Gastroesophageal sphincter (tissue), 4 donors: ENCODE measurements at regions not wholly inside any gene's neighbourhood (a gene's known extent, or its start where the extent isn't known, plus 50 kb on each side); places are given as distances from the start of the nearest gene placed in this dataset.
"Not testable (repeated sequence)": the region's sequence is repeated elsewhere in the genome, so short reads cannot be mapped to it uniquely, and the experiment has no call there.

Experiments used
- ATAC-seq: fragments of 150-250 bp; one replicate; pipeline ENCODE4 v1.9.1; 2016; ENCODE audit warnings: mild to moderate bottlenecking, moderate library complexity
- H3K27ac ChIP-seq, 4 donors: fragments of 200-600 bp; sonication (generic) in 3 of 4; 1 replicate in 3 of 4; 2 replicates in 1 of 4; pipeline ENCODE4 v1.5.1; 2016 to 2019
- H3K27me3 ChIP-seq: fragments of 200-600 bp; sonication (generic); one replicate; pipeline ENCODE4 v1.5.1; 2019
- H3K36me3 ChIP-seq, 2 donors: fragments of 200-600 bp; sonication (generic); one replicate each; pipeline ENCODE4 v1.5.1; 2019; ENCODE audit warnings: control low read depth in 1 of 2
- H3K4me1 ChIP-seq, 3 donors: fragments of 200-600 bp; sonication (generic); 1 replicate in 2 of 3; 2 replicates in 1 of 3; pipeline ENCODE4 v1.5.1; 2016 to 2019; ENCODE audit warnings: control low read depth in 2 of 3
- H3K4me3 ChIP-seq, 2 donors: fragments of 200-600 bp; sonication (generic); one replicate each; pipeline ENCODE4 v1.5.1; 2019; ENCODE audit warnings: mild to moderate bottlenecking in 1 of 2, moderate library complexity in 1 of 2
- H3K9me3 ChIP-seq, 3 donors: fragments of 200-600 bp; sonication (generic); one replicate each; pipeline ENCODE4 v1.5.1; 2017 to 2019; ENCODE audit warnings: control low read depth in 2 of 3
- CTCF ChIP-seq, 4 experiments: fragments of 200-600 bp in 2 of 4; fragments of 450-650 bp in 2 of 4; sonication (generic) in 1 of 4; IDR thresholded peaks; one replicate each; pipeline ENCODE4 v1.5.1; 2017 to 2019; ENCODE audit warnings: antibody characterized with exemption in 4 of 4, mild to moderate bottlenecking in 2 of 4, moderate library complexity in 2 of 4
- EP300 ChIP-seq: sonication (generic); formaldehyde crosslinking; IDR thresholded peaks from one replicate; pipeline ENCODE4 v1.6.1; 2017; ENCODE audit warnings: antibody characterized with exemption, mild to moderate bottlenecking
- POLR2A ChIP-seq, 2 donors: fragments of 450-650 bp; IDR thresholded peaks; one replicate each; pipeline ENCODE4 v1.6.1; 2017; ENCODE audit warnings: antibody characterized with exemption in 2 of 2, mild to moderate bottlenecking in 2 of 2, moderate library complexity in 1 of 2
- POLR2AphosphoS5 ChIP-seq: sonication (generic); formaldehyde crosslinking; IDR thresholded peaks from one replicate; pipeline ENCODE4 v1.6.1; 2017; ENCODE audit warnings: antibody characterized with exemption
- WGBS, 2 donors: methylation state at CpG; one replicate each; pipeline ENCODE4 v1.1.5; 2018; ENCODE audit warnings: low coverage in 1 of 2; 5-methylcytosine and 5-hydroxymethylcytosine counted together

GRCh38 chr7:52184006-52184703, 851.3 kb upstream of the POM121L12 start:
- TF ChIP-seq POLR2AphosphoS5 (no peak), EP300 (no peak), POLR2A (IDR thresholded peaks at IDR 0.05) (no peak), CTCF (IDR thresholded peaks at IDR 0.05) (no peak)
- no peaks in the 10 kb centered on the region for H3K27me3 ChIP-seq

GRCh38 chr7:52179934-52180333, 855.5 kb upstream of the POM121L12 start:
- TF ChIP-seq EP300, result no peak
- TF ChIP-seq POLR2AphosphoS5, result no peak
- no peak for TF ChIP-seq CTCF (IDR thresholded peaks at IDR 0.05)
- TF ChIP-seq POLR2A (IDR thresholded peaks at IDR 0.05), result no peak
- WGBS, 2 donors, result 88 to 93% methylated on average over 7 of the region's 8 CpGs
- Histone ChIP-seq H3K9me3 (no peaks in the 10 kb centered on the region), H3K27me3 (no peaks in the 10 kb centered on the region), H3K36me3 (no peaks in the 10 kb centered on the region), H3K4me1 (no peaks in the 10 kb centered on the region), H3K27ac (no peak overlapping the region), H3K4me3 (no peak overlapping the region)
- no peak for ATAC-seq

More at GRCh38 chr7:52184006-52184703, 851.3 kb upstream of the POM121L12 start:
- no peak overlapping the region for H3K4me3 ChIP-seq
- no peak overlapping the region for H3K27ac ChIP-seq
- no peaks in the 10 kb centered on the region for H3K36me3 ChIP-seq
- no peaks in the 10 kb centered on the region for H3K9me3 ChIP-seq
- H3K4me1 ChIP-seq, result no peaks in the 10 kb centered on the region
- no peak for ATAC-seq
- 71 to 93% methylated on average over 3 to 8 of the region's 8 CpGs for WGBS, 2 donors

- Histone ChIP-seq H3K27ac (no peak overlapping the region), H3K4me1 (no peaks in the 10 kb centered on the region), H3K9me3 (no peaks in the 10 kb centered on the region), H3K4me3 (no peak overlapping the region), H3K27me3 (no peaks in the 10 kb centered on the region), H3K36me3 (no peaks in the 10 kb centered on the region)
- no peak for ATAC-seq
- TF ChIP-seq POLR2AphosphoS5 (no peak), POLR2A (IDR thresholded peaks at IDR 0.05) (no peak), CTCF (IDR thresholded peaks at IDR 0.05) (no peak), EP300 (no peak)
- WGBS, 2 donors, result 85 to 89% methylated on average over 2 to 3 of the region's 3 CpGs
Observed at GRCh38 chr7:52168085-52168484, 851.5 kb upstream of the COBL start.

GRCh38 chr7:52163311-52163710, 846.7 kb upstream of the COBL start:
- Histone ChIP-seq H3K36me3 (no peaks in the 10 kb centered on the region), H3K4me3 (no peak overlapping the region), H3K27ac (no peak overlapping the region), H3K27me3 (no peaks in the 10 kb centered on the region), H3K9me3 (no peaks in the 10 kb centered on the region), H3K4me1 (no peaks in the 10 kb centered on the region)
- 66% methylated on average over 2 of the region's 2 CpGs; no CpG with 5 or more reads in 1 of the 2 donors for WGBS, 2 donors
- no peak for TF ChIP-seq POLR2AphosphoS5
- no peak for TF ChIP-seq EP300
- no peak for TF ChIP-seq CTCF (IDR thresholded peaks at IDR 0.05)
- TF ChIP-seq POLR2A (IDR thresholded peaks at IDR 0.05), result no peak
- ATAC-seq, result no peak

GRCh38 chr7:52161483-52161882, 844.9 kb upstream of the COBL start:
- no peaks in the 10 kb centered on the region for H3K9me3 ChIP-seq
- TF ChIP-seq POLR2AphosphoS5, result no peak
- TF ChIP-seq EP300, result no peak
- TF ChIP-seq CTCF (IDR thresholded peaks at IDR 0.05), result no peak
- no peak for TF ChIP-seq POLR2A (IDR thresholded peaks at IDR 0.05)
- no peaks in the 10 kb centered on the region for H3K36me3 ChIP-seq
- H3K4me1 ChIP-seq, result no peaks in the 10 kb centered on the region
- no peaks in the 10 kb centered on the region for H3K27me3 ChIP-seq
- ATAC-seq, result no peak
- H3K27ac ChIP-seq, result no peak overlapping the region
- no peak overlapping the region for H3K4me3 ChIP-seq

- not testable (repeated sequence) for H3K27me3 ChIP-seq, H3K9me3 ChIP-seq, H3K27ac ChIP-seq, H3K4me3 ChIP-seq, ATAC-seq, H3K4me1 ChIP-seq, H3K36me3 ChIP-seq
- 94 to 98% methylated on average over 5 to 13 of the region's 17 CpGs for WGBS, 2 donors
Observed at GRCh38 chr7:52159421-52159820, 842.8 kb upstream of the COBL start.
